Left lung (tissue), 4 donors: ENCODE measurements at regions not wholly inside any gene's neighbourhood (a gene's known extent, or its start where the extent isn't known, plus 50 kb on each side); places are given as distances from the start of the nearest gene placed in this dataset.

ENCODE experiments used
- ATAC-seq: fragments of 200-7000 bp; cut with Tn5 transposase; one replicate; pipeline ENCODE4 v1.9.1; 2020; ENCODE audit warnings: moderate library complexity
- DNase-seq, 4 donors: peaks; one replicate each; pipeline ENCODE4 v3.0.0-alpha.2; 2013 to 2020
- H3K27ac ChIP-seq, 2 donors: fragments of 200-600 bp; sonication (generic) in 1 of 2; one replicate each; pipeline versions ENCODE4 v1.5.0 to v1.8.0; 2020 to 2021
- H3K27me3 ChIP-seq, 2 donors: fragments of 200-600 bp; sonication (generic) in 1 of 2; one replicate each; pipeline versions ENCODE4 v1.5.0 to v1.8.0; 2020 to 2021
- H3K36me3 ChIP-seq, 2 donors: fragments of 200-600 bp; sonication (generic) in 1 of 2; one replicate each; pipeline versions ENCODE4 v1.5.0 to v1.8.0; 2020 to 2021
- H3K4me1 ChIP-seq, 2 donors: fragments of 200-600 bp; one replicate each; pipeline ENCODE4 v1.8.0; 2021
- H3K4me3 ChIP-seq, 2 donors: fragments of 200-600 bp; sonication (generic) in 1 of 2; one replicate each; pipeline versions ENCODE4 v1.5.0 to v1.8.0; 2020 to 2021; ENCODE audit warnings: mild to moderate bottlenecking in 1 of 2
- H3K9me3 ChIP-seq, 2 donors: fragments of 200-600 bp; sonication (generic) in 1 of 2; one replicate each; pipeline versions ENCODE4 v1.5.0 to v1.8.0; 2020 to 2021
- CTCF ChIP-seq, 2 donors: fragments of 200-600 bp; sonication (generic) in 1 of 2; IDR thresholded peaks; one replicate each; pipeline versions ENCODE4 v1.5.0 to v1.8.0; 2021; ENCODE audit warnings: antibody characterized with exemption in 2 of 2
- intact Hi-C, 2 donors: fragments of 100-400 bp; cut with DNase I; formaldehyde crosslinking; loops; one replicate each; pipeline versions ENCODE4 v1.11.2 to v1.14.2; 2022
- donor health status: DM: no; HTN: yes; CAD: no.
- donor health status: DM: no; HTN: no; CAD: no.

- Histone ChIP-seq H3K9me3 (no peaks in the 10 kb centered on the region), H3K36me3 (no peaks in the 10 kb centered on the region), H3K27ac (no peak overlapping the region), H3K4me3 (no peak overlapping the region), H3K4me1 (no peaks in the 10 kb centered on the region), H3K27me3 (no peaks in the 10 kb centered on the region)
- TF ChIP-seq CTCF (IDR thresholded peaks at IDR 0.05), result no peak
- intact Hi-C loops, result no loop called here
- DNase-seq (no peak), ATAC-seq (no peak)
Measured at GRCh38 chr20:16107172-16107870, 465.9 kb downstream of the KIF16B start.

- TF ChIP-seq CTCF (IDR thresholded peaks at IDR 0.05), result no peak
- Histone ChIP-seq H3K36me3 (no peaks in the 10 kb centered on the region), H3K27ac (no peak overlapping the region), H3K4me3 (no peak overlapping the region), H3K27me3 (no peaks in the 10 kb centered on the region), H3K4me1 (no peaks in the 10 kb centered on the region), H3K9me3 (no peaks in the 10 kb centered on the region)
- no peak for DNase-seq
- intact Hi-C loops, result no loop called here
- ATAC-seq, result no peak
Measured at GRCh38 chr20:16106191-16106849, 466.9 kb downstream of the KIF16B start.

GRCh38 chr20:16104783-16105182 is 468.5 kb downstream of the KIF16B start:
- Histone ChIP-seq H3K4me1 (no peaks in the 10 kb centered on the region), H3K27me3 (no peaks in the 10 kb centered on the region), H3K27ac (no peak overlapping the region), H3K4me3 (no peak overlapping the region), H3K9me3 (no peaks in the 10 kb centered on the region), H3K36me3 (no peaks in the 10 kb centered on the region)
- intact Hi-C loops, result no loop called here
- no peak for TF ChIP-seq CTCF (IDR thresholded peaks at IDR 0.05)
- no peak for ATAC-seq
- no peak for DNase-seq
